Fibroblast of lung (primary cell): ENCODE measurements at regions not wholly inside any gene's neighbourhood (a gene's known extent, or its start where the extent isn't known, plus 50 kb on each side); places are given as distances from the start of the nearest gene placed in this dataset.

ENCODE experiments used
- DNase-seq, 2 donors: peaks; one replicate each; pipeline versions ENCODE4 v3.0.0 to v3.0.0-alpha.2; 2010; ENCODE audit warnings: low read depth in 2 of 2
- H2AFZ ChIP-seq: 2 replicates; pipeline ENCODE4 v1.5.1; 2012; ENCODE audit warnings: low read length, control low read depth, inconsistent platforms
- H3K27ac ChIP-seq: 2 replicates; pipeline ENCODE4 v1.5.1; 2011; ENCODE audit warnings: low read length, control low read depth; ENCODE audit not compliant: insufficient read depth
- H3K27me3 ChIP-seq: 2 replicates; pipeline ENCODE4 v1.5.1; 2011; ENCODE audit warnings: mild to moderate bottlenecking, low read length; ENCODE audit not compliant: control insufficient read depth, insufficient read depth
- H3K36me3 ChIP-seq: 2 replicates; pipeline ENCODE4 v1.5.1; 2011; ENCODE audit warnings: low read length; ENCODE audit not compliant: control insufficient read depth, insufficient read depth
- H3K4me1 ChIP-seq: 2 replicates; pipeline ENCODE4 v1.5.1; 2011; ENCODE audit warnings: low read length; ENCODE audit not compliant: control insufficient read depth, insufficient read depth; ENCODE audit errors: extremely low read depth
- H3K4me2 ChIP-seq: 2 replicates; pipeline ENCODE4 v1.5.1; 2011; ENCODE audit warnings: low read length, control low read depth; ENCODE audit not compliant: insufficient read depth; ENCODE audit errors: extremely low read depth
- H3K4me3 ChIP-seq, 4 experiments: fragments of 200-600 bp in 1 of 4; sonication (generic) in 1 of 4; replicated peaks in 1 of 4; 2 replicates each; pipeline ENCODE4 v1.5.1; 2011 to 2016; ENCODE audit warnings: low read length in 4 of 4, low read depth in 3 of 4, mild to moderate bottlenecking in 3 of 4, control low read depth in 2 of 4, inconsistent platforms in 1 of 4, mixed read lengths in 1 of 4; ENCODE audit not compliant: insufficient read depth in 1 of 4; ENCODE audit errors: control extremely low read depth in 1 of 4
- H3K79me2 ChIP-seq: 2 replicates; pipeline ENCODE4 v1.5.1; 2012; ENCODE audit warnings: mild to moderate bottlenecking, low read length, inconsistent platforms; ENCODE audit not compliant: control insufficient read depth, insufficient read depth
- H3K9ac ChIP-seq: 2 replicates; pipeline ENCODE4 v1.5.1; 2011; ENCODE audit warnings: mild to moderate bottlenecking, low read length, control low read depth; ENCODE audit not compliant: insufficient read depth
- H3K9me3 ChIP-seq: 2 replicates; pipeline ENCODE4 v1.5.1; 2012; ENCODE audit warnings: low read depth, low read length; ENCODE audit not compliant: control insufficient read depth, insufficient read depth
- H4K20me1 ChIP-seq: 2 replicates; pipeline ENCODE4 v1.5.1; 2011; ENCODE audit warnings: low read length; ENCODE audit not compliant: control insufficient read depth, insufficient read depth; ENCODE audit errors: extremely low read depth
- CTCF ChIP-seq, 2 donors: IDR thresholded peaks in 1 of 2; conservative IDR thresholded peaks in 1 of 2; 1 replicate in 1 of 2; 2 replicates in 1 of 2; pipeline ENCODE4 v1.5.1; 2011 to 2012; ENCODE audit warnings: low read length in 2 of 2, control low read depth in 1 of 2, inconsistent platforms in 1 of 2, low read depth in 1 of 2, mild to moderate bottlenecking in 1 of 2
- EZH2 ChIP-seq: IDR thresholded peaks from 2 replicates; pipeline ENCODE4 v1.5.1; 2012; ENCODE audit warnings: low read length, control low read depth, mild to moderate bottlenecking; ENCODE audit errors: missing control alignments

GRCh38 chr11:46183819-46184218 is 62.6 kb upstream of the PHF21A start:
- Histone ChIP-seq H3K27me3 (peaks cover 7% of the 10 kb centered on the region), H4K20me1 (no peaks in the 10 kb centered on the region), H3K79me2 (no peaks in the 10 kb centered on the region), H3K9me3 (no peaks in the 10 kb centered on the region), H3K4me3 (no peak overlapping the region), H3K36me3 (no peaks in the 10 kb centered on the region), H2AFZ (no peak overlapping the region), H3K9ac (no peak overlapping the region), H3K4me1 (no peaks in the 10 kb centered on the region), H3K27ac (no peak overlapping the region), H3K4me2 (no peak overlapping the region)
- peak; percentile 33 to 81 for DNase-seq
- TF ChIP-seq EZH2, result no peak
- no peak for TF ChIP-seq CTCF (conservative IDR thresholded peaks at IDR 0.05 in 1 of 2, IDR thresholded peaks at IDR 0.05 in 1 of 2; ENCODE audit: low read depth in 1 of 2, low read length in 2 of 2)

GRCh38 chr11:46181843-46182424 is 60.7 kb upstream of the PHF21A start:
- Histone ChIP-seq H3K4me1 (no peaks in the 10 kb centered on the region), H3K27ac (no peak overlapping the region), H3K79me2 (no peaks in the 10 kb centered on the region), H3K4me2 (no peak overlapping the region), H3K4me3 (no peak overlapping the region), H3K27me3 (peaks cover 9% of the 10 kb centered on the region), H3K9me3 (no peaks in the 10 kb centered on the region), H2AFZ (no peak overlapping the region), H3K9ac (no peak overlapping the region), H4K20me1 (no peaks in the 10 kb centered on the region), H3K36me3 (no peaks in the 10 kb centered on the region)
- TF ChIP-seq CTCF (conservative IDR thresholded peaks at IDR 0.05 in 1 of 2, IDR thresholded peaks at IDR 0.05 in 1 of 2; ENCODE audit: low read depth in 1 of 2, low read length in 2 of 2) (no peak), EZH2 (no peak)
- no peak for DNase-seq

GRCh38 chr11:46181387-46181786 is 60.1 kb upstream of the PHF21A start:
- TF ChIP-seq EZH2 (no peak), CTCF (conservative IDR thresholded peaks at IDR 0.05 in 1 of 2, IDR thresholded peaks at IDR 0.05 in 1 of 2; ENCODE audit: low read depth in 1 of 2, low read length in 2 of 2) (no peak)
- peaks cover 8% of the 10 kb centered on the region for H3K27me3 ChIP-seq
- H3K4me1 ChIP-seq, result no peaks in the 10 kb centered on the region
- H3K9me3 ChIP-seq, result no peaks in the 10 kb centered on the region
- DNase-seq, result no peak
- H3K27ac ChIP-seq, result no peak overlapping the region
- no peaks in the 10 kb centered on the region for H4K20me1 ChIP-seq
- H2AFZ ChIP-seq, result no peak overlapping the region
- H3K9ac ChIP-seq, result no peak overlapping the region
- no peaks in the 10 kb centered on the region for H3K79me2 ChIP-seq
- H3K36me3 ChIP-seq, result no peaks in the 10 kb centered on the region
- H3K4me3 ChIP-seq, result no peak overlapping the region
- H3K4me2 ChIP-seq, result no peak overlapping the region
